ENCODE measurements at regions not wholly inside any gene's neighbourhood (a gene's known extent, or its start where the extent isn't known, plus 50 kb on each side); places are given as distances from the start of the nearest gene placed in this dataset.

DNA sequence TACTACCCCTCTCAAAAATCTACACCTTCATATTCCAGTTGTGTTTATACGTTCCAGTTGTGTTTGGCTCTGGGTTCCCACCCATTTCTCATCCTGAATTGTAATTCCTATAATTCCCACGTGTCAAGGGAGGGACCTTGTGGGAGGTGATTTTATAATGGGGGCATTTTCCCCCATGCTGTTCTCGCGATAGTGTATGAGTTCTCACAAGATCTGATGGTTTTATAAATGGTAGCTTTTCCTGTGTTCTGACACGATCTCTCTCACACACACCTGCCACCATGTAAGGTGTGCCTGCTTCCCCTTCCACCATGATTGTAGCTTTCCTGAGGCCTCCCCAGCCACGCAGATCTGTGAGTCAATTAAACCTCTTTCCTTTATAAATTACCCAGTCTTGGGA lies 108.5 kb upstream of the ADAMTS16 start:
- Histone ChIP-seq H3K27me3 (ENCODE audit: control insufficient read depth, insufficient read depth, low read length) (no peaks in the 10 kb centered on the region), H3K4me3 (ENCODE audit: low read length in 3 of 3) (no peak overlapping the region), H3K4me1 (ENCODE audit: control insufficient read depth in 2 of 3, insufficient read depth in 2 of 3, low read depth in 1 of 3, low read length in 3 of 3) (no peaks in the 10 kb centered on the region), H3K9me3 (ENCODE audit: control insufficient read depth in 2 of 3, insufficient read depth in 1 of 3, low read length in 3 of 3) (no peaks in the 10 kb centered on the region), H3K36me3 (ENCODE audit: control insufficient read depth in 2 of 3, insufficient read depth in 3 of 3, low read length in 3 of 3) (no peaks in the 10 kb centered on the region), H3K9ac (ENCODE audit: low read length in 3 of 3) (no peak overlapping the region), H3K27ac (ENCODE audit: low read depth in 2 of 2, low read length in 2 of 2) (no peak overlapping the region)
- DNase-seq, result no peak
- intact Hi-C loops (cut with DNase I), result no loop called here
- TF ChIP-seq, protein P1, sequence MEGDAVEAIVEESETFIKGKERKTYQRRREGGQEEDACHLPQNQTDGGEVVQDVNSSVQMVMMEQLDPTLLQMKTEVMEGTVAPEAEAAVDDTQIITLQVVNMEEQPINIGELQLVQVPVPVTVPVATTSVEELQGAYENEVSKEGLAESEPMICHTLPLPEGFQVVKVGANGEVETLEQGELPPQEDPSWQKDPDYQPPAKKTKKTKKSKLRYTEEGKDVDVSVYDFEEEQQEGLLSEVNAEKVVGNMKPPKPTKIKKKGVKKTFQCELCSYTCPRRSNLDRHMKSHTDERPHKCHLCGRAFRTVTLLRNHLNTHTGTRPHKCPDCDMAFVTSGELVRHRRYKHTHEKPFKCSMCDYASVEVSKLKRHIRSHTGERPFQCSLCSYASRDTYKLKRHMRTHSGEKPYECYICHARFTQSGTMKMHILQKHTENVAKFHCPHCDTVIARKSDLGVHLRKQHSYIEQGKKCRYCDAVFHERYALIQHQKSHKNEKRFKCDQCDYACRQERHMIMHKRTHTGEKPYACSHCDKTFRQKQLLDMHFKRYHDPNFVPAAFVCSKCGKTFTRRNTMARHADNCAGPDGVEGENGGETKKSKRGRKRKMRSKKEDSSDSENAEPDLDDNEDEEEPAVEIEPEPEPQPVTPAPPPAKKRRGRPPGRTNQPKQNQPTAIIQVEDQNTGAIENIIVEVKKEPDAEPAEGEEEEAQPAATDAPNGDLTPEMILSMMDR (IDR thresholded peaks at IDR 0.05; ENCODE audit: borderline replicate concordance, extremely low read depth, insufficient read depth), result no peak
- FAIRE-seq, result no peak

DNA sequence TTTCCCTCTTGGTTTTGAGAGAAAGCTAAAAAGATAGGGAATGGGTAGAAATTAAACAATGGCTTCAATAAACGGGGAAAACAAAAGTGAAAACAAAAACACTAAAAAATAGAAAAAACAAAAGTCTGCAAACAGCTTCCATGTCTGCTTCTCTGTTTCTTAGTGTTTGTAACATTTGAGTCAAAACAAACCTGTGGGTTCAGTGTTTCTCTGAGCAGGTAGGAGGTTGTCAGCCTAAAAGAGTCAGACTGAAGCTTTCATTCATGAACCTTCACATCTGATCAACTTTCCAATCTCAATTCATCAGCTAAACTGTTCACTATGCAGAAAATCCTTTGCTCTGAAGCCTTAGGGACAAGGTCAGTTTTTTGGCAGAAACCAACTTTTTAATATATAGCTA lies 102.5 kb upstream of the ADAMTS16 start:
- TF ChIP-seq, protein P1 (IDR thresholded peaks at IDR 0.05; ENCODE audit: borderline replicate concordance, extremely low read depth, insufficient read depth), result no peak
- Histone ChIP-seq H3K9me3 (ENCODE audit: control insufficient read depth in 2 of 3, insufficient read depth in 1 of 3, low read length in 3 of 3) (no peaks in the 10 kb centered on the region), H3K9ac (ENCODE audit: low read length in 3 of 3) (no peak overlapping the region), H3K27ac (ENCODE audit: low read depth in 2 of 2, low read length in 2 of 2) (no peak overlapping the region), H3K36me3 (ENCODE audit: control insufficient read depth in 2 of 3, insufficient read depth in 3 of 3, low read length in 3 of 3) (no peaks in the 10 kb centered on the region), H3K4me1 (ENCODE audit: control insufficient read depth in 2 of 3, insufficient read depth in 2 of 3, low read depth in 1 of 3, low read length in 3 of 3) (peaks cover 0 to 7% (median 0%) of the 10 kb centered on the region in 3 donors), H3K27me3 (ENCODE audit: control insufficient read depth, insufficient read depth, low read length) (no peaks in the 10 kb centered on the region), H3K4me3 (ENCODE audit: low read length in 3 of 3) (no peak overlapping the region)
- intact Hi-C loops (cut with DNase I), result no loop called here
- DNase-seq, result no peak
- no peak for FAIRE-seq

DNA sequence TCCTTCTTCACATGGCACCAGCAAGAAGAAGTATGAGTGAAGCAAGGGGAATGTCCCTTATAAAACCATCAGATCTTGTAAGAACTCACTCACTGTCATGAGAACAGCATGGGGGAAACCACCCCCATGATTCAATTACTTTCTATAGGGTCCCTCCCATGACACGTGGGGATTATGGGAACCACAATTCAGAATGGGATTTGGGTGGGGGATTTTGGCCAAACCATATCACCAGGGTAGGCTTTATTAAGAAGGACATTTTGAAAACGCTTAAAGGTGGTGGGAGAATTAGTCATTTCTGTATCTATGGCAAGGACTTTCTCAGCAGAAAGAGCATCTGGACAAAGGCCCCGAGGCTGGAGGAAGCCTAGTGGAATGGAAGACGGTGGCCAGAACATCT lies 100.2 kb upstream of the ADAMTS16 start:
- H3K27me3 ChIP-seq (ENCODE audit: control insufficient read depth, insufficient read depth, low read length), result no peaks in the 10 kb centered on the region
- no peak overlapping the region for H3K4me3 ChIP-seq (ENCODE audit: low read length in 3 of 3)
- intact Hi-C loops (cut with DNase I), result no loop called here
- no peak overlapping the region for H3K27ac ChIP-seq (ENCODE audit: low read depth in 2 of 2, low read length in 2 of 2)
- no peaks in the 10 kb centered on the region for H3K36me3 ChIP-seq (ENCODE audit: control insufficient read depth in 2 of 3, insufficient read depth in 3 of 3, low read length in 3 of 3)
- TF ChIP-seq, protein P1 (IDR thresholded peaks at IDR 0.05; ENCODE audit: borderline replicate concordance, extremely low read depth, insufficient read depth), result no peak
- H3K4me1 ChIP-seq (ENCODE audit: control insufficient read depth in 2 of 3, insufficient read depth in 2 of 3, low read depth in 1 of 3, low read length in 3 of 3), result peaks cover 0 to 10% (median 0%) of the 10 kb centered on the region in 3 donors
- H3K9me3 ChIP-seq (ENCODE audit: control insufficient read depth in 2 of 3, insufficient read depth in 1 of 3, low read length in 3 of 3), result no peaks in the 10 kb centered on the region
- H3K9ac ChIP-seq (ENCODE audit: low read length in 3 of 3), result no peak overlapping the region
- DNase-seq, result no peak
- FAIRE-seq, result no peak

DNA sequence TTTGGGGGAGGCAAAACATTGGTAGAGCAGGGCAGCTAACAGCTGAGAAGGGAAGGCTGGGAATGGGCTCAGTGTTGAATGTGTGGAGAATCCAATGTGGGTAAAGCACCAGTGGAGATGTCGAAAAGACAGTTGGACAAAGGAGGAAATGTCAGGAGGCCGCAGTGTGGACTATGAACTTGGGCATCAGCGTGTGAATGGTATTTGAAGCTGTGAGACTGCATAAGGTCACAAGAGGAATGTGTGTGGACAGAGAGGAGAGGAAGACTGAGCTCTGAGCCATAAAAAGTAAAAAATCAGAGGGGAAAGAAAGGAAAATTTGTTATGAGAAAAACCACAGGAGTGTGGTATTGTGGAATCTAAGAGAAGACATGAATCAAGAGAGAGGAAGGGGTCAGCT lies 99.4 kb upstream of the ADAMTS16 start:
- intact Hi-C loops (cut with DNase I), result no loop called here
- TF ChIP-seq, protein P1 (IDR thresholded peaks at IDR 0.05; ENCODE audit: borderline replicate concordance, extremely low read depth, insufficient read depth), result no peak
- no peaks in the 10 kb centered on the region for H3K36me3 ChIP-seq (ENCODE audit: control insufficient read depth in 2 of 3, insufficient read depth in 3 of 3, low read length in 3 of 3)
- H3K27me3 ChIP-seq (ENCODE audit: control insufficient read depth, insufficient read depth, low read length), result no peaks in the 10 kb centered on the region
- H3K9ac ChIP-seq (ENCODE audit: low read length in 3 of 3), result no peak overlapping the region
- no peaks in the 10 kb centered on the region for H3K9me3 ChIP-seq (ENCODE audit: control insufficient read depth in 2 of 3, insufficient read depth in 1 of 3, low read length in 3 of 3)
- no peak for FAIRE-seq
- H3K27ac ChIP-seq (ENCODE audit: low read depth in 2 of 2, low read length in 2 of 2), result no peak overlapping the region
- no peak overlapping the region for H3K4me3 ChIP-seq (ENCODE audit: low read length in 3 of 3)
- H3K4me1 ChIP-seq (ENCODE audit: control insufficient read depth in 2 of 3, insufficient read depth in 2 of 3, low read depth in 1 of 3, low read length in 3 of 3), result peaks cover 0 to 10% (median 0%) of the 10 kb centered on the region in 3 donors
- no peak for DNase-seq

All from kidney (tissue), 13 donors.